CD14-positive monocyte (primary cell): ENCODE measurements at regions not wholly inside any gene's neighbourhood (a gene's known extent, or its start where the extent isn't known, plus 50 kb on each side); places are given as distances from the start of the nearest gene placed in this dataset.

ENCODE experiments used
- DNase-seq, 3 donors: peaks; one replicate each; pipeline ENCODE4 v3.0.0-alpha.2; 2011 to 2022
- H2AFZ ChIP-seq: 2 replicates; pipeline ENCODE4 v1.6.0; 2012; ENCODE audit warnings: mild to moderate bottlenecking, low read depth, low read length, inconsistent platforms; ENCODE audit not compliant: insufficient read depth, poor library complexity, severe bottlenecking
- H3K27ac ChIP-seq, 2 donors: 1 replicate in 1 of 2; 2 replicates in 1 of 2; pipeline ENCODE4 v1.5.1; 2012 to 2013; ENCODE audit warnings: low read length in 2 of 2, control low read depth in 1 of 2, inconsistent platforms in 1 of 2, low read depth in 1 of 2, mild to moderate bottlenecking in 1 of 2
- H3K27me3 ChIP-seq, 2 donors: one replicate each; pipeline versions ENCODE4 v1.6.0 to v1.6.1; 2011 to 2013; ENCODE audit warnings: low read length in 2 of 2; ENCODE audit not compliant: control insufficient read depth in 2 of 2, insufficient read depth in 2 of 2
- H3K36me3 ChIP-seq, 2 donors: replicated peaks in 1 of 2; 1 replicate in 1 of 2; 2 replicates in 1 of 2; pipeline versions ENCODE4 v1.5.1 to v1.6.1; 2012 to 2013; ENCODE audit warnings: low read length in 2 of 2, control low read depth in 1 of 2, inconsistent platforms in 1 of 2, mild to moderate bottlenecking in 1 of 2; ENCODE audit not compliant: insufficient read depth in 2 of 2, control insufficient read depth in 1 of 2
- H3K4me1 ChIP-seq, 2 donors: 1 replicate in 1 of 2; 2 replicates in 1 of 2; pipeline versions ENCODE4 v1.5.1 to v1.6.1; 2012 to 2013; ENCODE audit warnings: low read length in 2 of 2, control low read depth in 1 of 2, inconsistent platforms in 1 of 2, mild to moderate bottlenecking in 1 of 2, moderate library complexity in 1 of 2; ENCODE audit not compliant: insufficient read depth in 2 of 2, control insufficient read depth in 1 of 2
- H3K4me2 ChIP-seq: replicated peaks from 2 replicates; pipeline ENCODE3; 2012; ENCODE audit warnings: low read length, moderate library complexity, mild to moderate bottlenecking; ENCODE audit not compliant: poor library complexity, severe bottlenecking; ENCODE audit errors: extremely low read depth
- H3K4me3 ChIP-seq, 3 experiments: fragments of 200-600 bp in 1 of 3; sonication (generic) in 1 of 3; replicated peaks in 1 of 3; 1 replicate in 2 of 3; 2 replicates in 1 of 3; pipeline ENCODE4 v1.5.1; 2011 to 2013; ENCODE audit warnings: low read length in 3 of 3, mild to moderate bottlenecking in 3 of 3, control low read depth in 2 of 3, low read depth in 2 of 3, inconsistent platforms in 1 of 3, moderate library complexity in 1 of 3
- H3K79me2 ChIP-seq: 2 replicates; pipeline ENCODE4 v1.6.0; 2012; ENCODE audit warnings: mild to moderate bottlenecking, control low read depth, inconsistent platforms, low read length, moderate library complexity; ENCODE audit not compliant: insufficient read depth
- H3K9ac ChIP-seq: 2 replicates; pipeline ENCODE4 v1.6.0; 2017; ENCODE audit warnings: low read length, mild to moderate bottlenecking; ENCODE audit not compliant: insufficient read depth, poor library complexity, severe bottlenecking
- H3K9me3 ChIP-seq, 2 donors: replicated peaks in 1 of 2; 1 replicate in 1 of 2; 2 replicates in 1 of 2; pipeline versions ENCODE4 v1.5.1 to v1.6.1; 2012 to 2013; ENCODE audit warnings: low read length in 2 of 2, control low read depth in 1 of 2; ENCODE audit not compliant: control insufficient read depth in 1 of 2, insufficient read depth in 1 of 2
- H4K20me1 ChIP-seq: 2 replicates; pipeline ENCODE4 v1.6.0; 2012; ENCODE audit warnings: mild to moderate bottlenecking, low read length, control low read depth, moderate library complexity; ENCODE audit not compliant: insufficient read depth
- H3K27ac Mint-ChIP-seq, 7 donors: one replicate each; pipeline ENCODE4 v1.8.0; 2020; ENCODE audit warnings: mild to moderate bottlenecking in 7 of 7, mixed read lengths in 7 of 7, moderate library complexity in 6 of 7, inconsistent platforms in 2 of 7
- H3K27me3 Mint-ChIP-seq, 3 donors: one replicate each; pipeline ENCODE4 v1.8.0; 2021 to 2022; ENCODE audit warnings: low read depth in 3 of 3, mild to moderate bottlenecking in 3 of 3, mixed read lengths in 3 of 3, moderate library complexity in 3 of 3, inconsistent platforms in 1 of 3
- H3K36me3 Mint-ChIP-seq, 2 donors: one replicate each; pipeline ENCODE4 v1.8.0; 2020; ENCODE audit warnings: mixed read lengths in 2 of 2, inconsistent platforms in 1 of 2, mild to moderate bottlenecking in 1 of 2
- H3K4me1 Mint-ChIP-seq: one replicate; pipeline ENCODE4 v1.8.0; 2020; ENCODE audit warnings: mild to moderate bottlenecking, mixed read lengths
- H3K4me3 Mint-ChIP-seq, 2 donors: one replicate each; pipeline ENCODE4 v1.8.0; 2020; ENCODE audit warnings: mild to moderate bottlenecking in 2 of 2, mixed read lengths in 2 of 2, moderate library complexity in 1 of 2
- H3K9me3 Mint-ChIP-seq, 7 donors: one replicate each; pipeline ENCODE4 v1.8.0; 2020 to 2022; ENCODE audit warnings: mixed read lengths in 7 of 7, mild to moderate bottlenecking in 6 of 7, moderate library complexity in 6 of 7, inconsistent platforms in 2 of 7
- WGBS: methylation state at CpG from one replicate; pipeline ENCODE4 v1.1.5; 2013; ENCODE audit warnings: missing lambda C conversion rate; ENCODE audit not compliant: insufficient coverage; 5-methylcytosine and 5-hydroxymethylcytosine counted together
- intact Hi-C, 2 donors: fragments of 100-400 bp; cut with micrococcal nuclease; formaldehyde crosslinking; loops; one replicate each; pipeline versions ENCODE4 v1.15.0 to v1.15.1; 2023
- TF ChIP-seq, protein P1 (sequence below): fragments of 200-600 bp; IDR thresholded peaks from one replicate; pipeline ENCODE4 v1.8.0; 2022; ENCODE audit warnings: antibody characterized with exemption, mild to moderate bottlenecking

DNA sequence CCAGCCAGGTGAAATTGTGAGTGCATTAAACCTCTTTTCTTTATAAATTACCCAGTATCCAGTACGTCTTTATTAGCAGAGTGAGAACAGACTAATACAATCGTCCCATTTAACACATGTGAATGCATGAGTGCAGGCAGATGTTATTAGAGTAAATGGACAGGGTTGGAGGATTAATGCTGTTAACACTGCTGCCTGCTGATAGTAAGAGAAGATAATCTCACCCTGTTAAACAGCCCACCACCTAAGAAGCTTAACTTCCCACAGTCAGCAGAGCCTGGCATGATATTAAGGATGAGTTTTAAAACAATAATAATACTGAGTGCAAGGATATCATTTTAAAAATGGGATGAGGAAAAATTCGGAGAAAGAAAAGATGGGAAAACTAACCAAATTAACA is 181.4 kb upstream of the LHX8 start:
- Histone ChIP-seq H2AFZ (no peak overlapping the region), H3K4me1 (no peaks in the 10 kb centered on the region), H3K9me3 (peaks cover 11 to 12% of the 10 kb centered on the region in 2 donors), H3K27ac (no peak overlapping the region), H4K20me1 (no peaks in the 10 kb centered on the region), H3K27me3 (no peaks in the 10 kb centered on the region), H3K36me3 (no peaks in the 10 kb centered on the region), H3K79me2 (no peaks in the 10 kb centered on the region), H3K9ac (no peak overlapping the region), H3K4me3 (no peak overlapping the region), H3K4me2 (no peak overlapping the region)
- intact Hi-C loops: no loop called here
- Mint-ChIP-seq H3K27ac (no peak overlapping the region), H3K9me3 (peaks cover 2 to 18% (median 12%) of the 10 kb centered on the region in 7 donors), H3K36me3 (no peaks in the 10 kb centered on the region), H3K27me3 (peaks cover 0 to 2% (median 0%) of the 10 kb centered on the region in 3 donors), H3K4me1 (no peaks in the 10 kb centered on the region), H3K4me3 (no peak overlapping the region)
- TF ChIP-seq, protein P1, sequence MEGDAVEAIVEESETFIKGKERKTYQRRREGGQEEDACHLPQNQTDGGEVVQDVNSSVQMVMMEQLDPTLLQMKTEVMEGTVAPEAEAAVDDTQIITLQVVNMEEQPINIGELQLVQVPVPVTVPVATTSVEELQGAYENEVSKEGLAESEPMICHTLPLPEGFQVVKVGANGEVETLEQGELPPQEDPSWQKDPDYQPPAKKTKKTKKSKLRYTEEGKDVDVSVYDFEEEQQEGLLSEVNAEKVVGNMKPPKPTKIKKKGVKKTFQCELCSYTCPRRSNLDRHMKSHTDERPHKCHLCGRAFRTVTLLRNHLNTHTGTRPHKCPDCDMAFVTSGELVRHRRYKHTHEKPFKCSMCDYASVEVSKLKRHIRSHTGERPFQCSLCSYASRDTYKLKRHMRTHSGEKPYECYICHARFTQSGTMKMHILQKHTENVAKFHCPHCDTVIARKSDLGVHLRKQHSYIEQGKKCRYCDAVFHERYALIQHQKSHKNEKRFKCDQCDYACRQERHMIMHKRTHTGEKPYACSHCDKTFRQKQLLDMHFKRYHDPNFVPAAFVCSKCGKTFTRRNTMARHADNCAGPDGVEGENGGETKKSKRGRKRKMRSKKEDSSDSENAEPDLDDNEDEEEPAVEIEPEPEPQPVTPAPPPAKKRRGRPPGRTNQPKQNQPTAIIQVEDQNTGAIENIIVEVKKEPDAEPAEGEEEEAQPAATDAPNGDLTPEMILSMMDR: no peak
- DNase-seq: no peak
- WGBS: no CpG with 5 or more reads among the region's 3 CpGs

DNA sequence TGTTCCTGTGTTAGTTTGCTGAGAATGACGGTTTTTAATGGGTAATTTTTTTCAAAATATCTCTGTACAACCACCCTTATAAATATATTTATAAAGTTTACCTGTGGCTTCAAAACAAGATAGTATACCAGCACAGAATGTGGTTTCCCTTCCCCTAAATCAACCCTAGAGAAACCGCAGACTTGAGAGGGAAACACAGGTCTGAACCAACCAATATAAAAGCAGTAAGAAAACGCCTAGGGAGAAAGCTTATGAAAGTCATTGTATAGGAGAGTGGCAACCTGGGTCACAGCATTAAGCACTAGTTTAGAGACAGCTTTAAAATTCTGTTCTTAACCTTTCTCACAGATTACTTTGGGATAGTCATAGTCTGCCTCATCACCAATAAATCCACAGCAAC is 180.6 kb upstream of the LHX8 start:
- Histone ChIP-seq H3K79me2 (no peaks in the 10 kb centered on the region), H3K36me3 (no peaks in the 10 kb centered on the region), H3K9ac (no peak overlapping the region), H3K9me3 (peaks cover 11% of the 10 kb centered on the region in 2 donors), H3K4me3 (no peak overlapping the region), H3K4me1 (no peaks in the 10 kb centered on the region), H3K27me3 (no peaks in the 10 kb centered on the region), H3K27ac (no peak overlapping the region), H4K20me1 (no peaks in the 10 kb centered on the region), H2AFZ (no peak overlapping the region), H3K4me2 (no peak overlapping the region)
- Mint-ChIP-seq H3K4me3 (no peak overlapping the region), H3K9me3 (peaks cover 2 to 18% (median 10%) of the 10 kb centered on the region in 7 donors), H3K27ac (no peak overlapping the region), H3K27me3 (peaks cover 0 to 2% (median 0%) of the 10 kb centered on the region in 3 donors), H3K4me1 (no peaks in the 10 kb centered on the region), H3K36me3 (no peaks in the 10 kb centered on the region)
- intact Hi-C loops: no loop called here
- TF ChIP-seq, protein P1: no peak
- no CpG with 5 or more reads among the region's 3 CpGs for WGBS
- no peak for DNase-seq
